SK-N-SH (cell line): ENCODE measurements at regions not wholly inside any gene's neighbourhood (a gene's known extent, or its start where the extent isn't known, plus 50 kb on each side); places are given as distances from the start of the nearest gene placed in this dataset.

Experiments used
- CTCF ChIA-PET: fragments of 300-600, 350-600 bp; formaldehyde crosslinking; extraction: SDS; loops from one replicate; lab custom pipeline; 2021; lab: Yijun Ruan, JAX
- POLR2A ChIA-PET: fragments of 350-600 bp; sonication (Branson Sonifier 250); formaldehyde crosslinking; extraction: SDS; loops from one replicate; lab custom pipeline; 2020; ENCODE audit warnings: antibody characterized with exemption, inconsistent platforms; lab: Yijun Ruan, JAX
- DNase-seq: peaks from one replicate; pipeline ENCODE4 v3.0.0; 2012
- H2AFZ ChIP-seq: fragments of 200-600 bp; sonication (generic); 2 replicates; pipeline ENCODE4 v1.8.1; 2016; ENCODE audit warnings: antibody characterized with exemption, mild to moderate bottlenecking, low read depth
- H3F3A ChIP-seq: fragments of 200-600 bp; sonication (generic); replicated peaks from 2 replicates; pipeline ENCODE3; 2016; ENCODE audit warnings: antibody characterized with exemption, mild to moderate bottlenecking; ENCODE audit not compliant: insufficient read depth
- H3K27ac ChIP-seq, 2 experiments: fragments of 200-500 bp in 1 of 2; fragments of 200-600 bp in 1 of 2; sonication (Bioruptor generic) in 1 of 2; sonication (generic), shearing (Covaris generic) in 1 of 2; 2 replicates each; pipeline versions ENCODE4 v1.5.1 to v1.6.1; 2014 to 2016; ENCODE audit warnings: low read depth in 2 of 2, inconsistent platforms in 1 of 2, low read length in 1 of 2, mild to moderate bottlenecking in 1 of 2, mixed read lengths in 1 of 2
- H3K27me3 ChIP-seq: fragments of 200-600 bp; sonication (generic), shearing (Covaris generic); 2 replicates; pipeline ENCODE4 v1.6.1; 2016; ENCODE audit warnings: mixed run types; ENCODE audit not compliant: insufficient read depth
- H3K36me3 ChIP-seq, 2 experiments: fragments of 200-500 bp in 1 of 2; fragments of 200-600 bp in 1 of 2; sonication (Bioruptor generic) in 1 of 2; sonication (generic) in 1 of 2; replicated peaks in 1 of 2; 2 replicates each; pipeline versions ENCODE3 to v1.5.1; 2014 to 2016; ENCODE audit warnings: low read length in 1 of 2, mild to moderate bottlenecking in 1 of 2; ENCODE audit not compliant: insufficient read depth in 2 of 2, control insufficient read depth in 1 of 2
- H3K4me1 ChIP-seq, 2 experiments: fragments of 200-500 bp in 1 of 2; fragments of 200-600 bp in 1 of 2; sonication (Bioruptor generic) in 1 of 2; sonication (generic), shearing (Covaris generic) in 1 of 2; 2 replicates each; pipeline versions ENCODE4 v1.5.1 to v1.6.1; 2014 to 2016; ENCODE audit warnings: low read depth in 1 of 2, low read length in 1 of 2, mixed run types in 1 of 2; ENCODE audit not compliant: insufficient read depth in 2 of 2, control insufficient read depth in 1 of 2
- H3K4me2 ChIP-seq: fragments of 200-600 bp; sonication (generic), shearing (Covaris generic); 2 replicates; pipeline ENCODE4 v1.6.1; 2017; ENCODE audit warnings: mixed run types
- H3K4me3 ChIP-seq, 2 experiments: fragments of 200-500 bp in 1 of 2; fragments of 200-600 bp in 1 of 2; sonication (Bioruptor generic) in 1 of 2; sonication (generic), shearing (Covaris generic) in 1 of 2; 2 replicates each; pipeline versions ENCODE4 v1.5.1 to v1.8.1; 2014 to 2016; ENCODE audit warnings: low read depth in 2 of 2, inconsistent platforms in 1 of 2, low read length in 1 of 2, mild to moderate bottlenecking in 1 of 2, mixed read lengths in 1 of 2, moderate library complexity in 1 of 2
- H3K79me2 ChIP-seq: fragments of 200-600 bp; sonication (generic); 2 replicates; pipeline ENCODE4 v1.8.1; 2017; ENCODE audit warnings: mild to moderate bottlenecking; ENCODE audit not compliant: insufficient read depth
- H3K9ac ChIP-seq: fragments of 200-600 bp; sonication (generic); 2 replicates; pipeline ENCODE4 v1.6.1; 2017; ENCODE audit warnings: mixed run types
- H3K9me2 ChIP-seq: fragments of 200-600 bp; sonication (generic); 2 replicates; pipeline ENCODE4 v1.6.1; 2017; ENCODE audit warnings: mixed run types
- H3K9me3 ChIP-seq: fragments of 200-600 bp; sonication (generic); 2 replicates; pipeline ENCODE4 v1.6.1; 2017; ENCODE audit warnings: mixed run types, mild to moderate bottlenecking, moderate library complexity
- H4K20me1 ChIP-seq: fragments of 200-600 bp; sonication (generic); 2 replicates; pipeline ENCODE4 v1.6.1; 2017; ENCODE audit warnings: mild to moderate bottlenecking, mixed run types; ENCODE audit not compliant: insufficient read depth
- ELF1 ChIP-seq: IDR thresholded peaks from 2 replicates; pipeline ENCODE4 v1.4.0; 2012
- EP300 ChIP-seq, 2 experiments: IDR thresholded peaks; 2 replicates each; pipeline versions ENCODE4 v1.4.0 to v1.6.1; 2012; ENCODE audit warnings: borderline replicate concordance in 1 of 2, low read depth in 1 of 2, low read length in 1 of 2
- EZH2phosphoT487 ChIP-seq: fragments of 200-600 bp; sonication (generic); IDR thresholded peaks from 2 replicates; pipeline ENCODE4 v1.6.1; 2017; ENCODE audit warnings: low read depth, mixed run types, mild to moderate bottlenecking, antibody characterized with exemption, moderate library complexity, borderline replicate concordance
- FOXM1 ChIP-seq: IDR thresholded peaks from 2 replicates; pipeline ENCODE4 v1.4.0; 2012; ENCODE audit warnings: low read depth, mild to moderate bottlenecking
- GATA2 ChIP-seq: sonication (generic); formaldehyde crosslinking; IDR thresholded peaks from 2 replicates; pipeline ENCODE4 v1.5.0; 2020; ENCODE audit warnings: mild to moderate bottlenecking, missing genetic modification reagents
- MEF2A ChIP-seq: IDR thresholded peaks from 2 replicates; pipeline ENCODE4 v1.4.0; 2012; ENCODE audit warnings: low read depth, borderline replicate concordance
- NFIC ChIP-seq: IDR thresholded peaks from 2 replicates; pipeline ENCODE4 v1.4.0; 2012; ENCODE audit warnings: borderline replicate concordance
- NRF1 ChIP-seq: IDR thresholded peaks from 2 replicates; pipeline ENCODE4 v1.6.1; 2012; ENCODE audit warnings: low read depth, mild to moderate bottlenecking, low read length
- POLR2AphosphoS5 ChIP-seq: IDR thresholded peaks from 2 replicates; pipeline ENCODE4 v1.6.1; 2012; ENCODE audit warnings: low read depth, low read length
- REST ChIP-seq: IDR thresholded peaks from 2 replicates; pipeline ENCODE4 v1.6.1; 2012; ENCODE audit warnings: mild to moderate bottlenecking, low read depth, low read length, moderate library complexity
- RFX5 ChIP-seq: IDR thresholded peaks from 2 replicates; pipeline ENCODE4 v1.6.1; 2012; ENCODE audit warnings: mild to moderate bottlenecking, improper control_type of control experiment, low read length
- RXRA ChIP-seq: IDR thresholded peaks from 2 replicates; pipeline ENCODE4 v1.4.0; 2012; ENCODE audit warnings: low read depth, mild to moderate bottlenecking, borderline replicate concordance
- TCF12 ChIP-seq: IDR thresholded peaks from 2 replicates; pipeline ENCODE4 v1.4.0; 2012
- USF1 ChIP-seq: IDR thresholded peaks from 2 replicates; pipeline ENCODE4 v1.4.0; 2012; ENCODE audit warnings: low read depth, borderline replicate concordance
- WGBS: methylation state at CpG from one replicate; pipeline ENCODE4 v1.1.6; 2017; ENCODE audit warnings: low lambda C conversion rate; 5-methylcytosine and 5-hydroxymethylcytosine counted together

GRCh38 chrX:98057176-98057575 is 1173.5 kb downstream of the RPA4 start:
- no peaks in the 10 kb centered on the region for H4K20me1 ChIP-seq
- no peaks in the 10 kb centered on the region for H3K27me3 ChIP-seq
- POLR2A ChIA-PET, result no interaction called here
- H3K9me3 ChIP-seq, result no peaks in the 10 kb centered on the region
- H3K9ac ChIP-seq, result no peak overlapping the region
- no peaks in the 10 kb centered on the region for H3K9me2 ChIP-seq
- no peak overlapping the region for H3K4me3 ChIP-seq
- WGBS, result 6% methylated on average over 3 of the region's 3 CpGs
- H3K27ac ChIP-seq, result no peak overlapping the region
- CTCF ChIA-PET, result no interaction called here
- H3K79me2 ChIP-seq, result no peaks in the 10 kb centered on the region
- TF ChIP-seq GATA2 (no peak), EZH2phosphoT487 (no peak), FOXM1 (no peak), EP300 (IDR thresholded peaks at IDR 0.05; ENCODE audit: borderline replicate concordance in 1 of 2, low read depth in 1 of 2, low read length in 1 of 2) (no peak), RFX5 (no peak), USF1 (no peak), NFIC (no peak), ELF1 (no peak), MEF2A (no peak), REST (no peak), TCF12 (no peak), POLR2AphosphoS5 (no peak), RXRA (no peak)
- TF ChIP-seq, all 33 proteins: peak for 0
- no peaks in the 10 kb centered on the region for H3K4me1 ChIP-seq
- no peaks in the 10 kb centered on the region for H3K36me3 ChIP-seq
- H2AFZ ChIP-seq, result no peak overlapping the region
- DNase-seq, result no peak
- no peak overlapping the region for H3K4me2 ChIP-seq
- H3F3A ChIP-seq, result no peaks in the 10 kb centered on the region

GRCh38 chrX:98065151-98065550 is 1181.4 kb downstream of the RPA4 start:
- no peak overlapping the region for H3K9ac ChIP-seq
- H3K27ac ChIP-seq, result no peak overlapping the region
- no peaks in the 10 kb centered on the region for H4K20me1 ChIP-seq
- H3K79me2 ChIP-seq, result no peaks in the 10 kb centered on the region
- H3K27me3 ChIP-seq, result no peaks in the 10 kb centered on the region
- ChIA-PET POLR2A (no interaction called here), CTCF (no interaction called here)
- WGBS, result 13% methylated on average over 2 of the region's 2 CpGs
- H3K9me3 ChIP-seq, result no peaks in the 10 kb centered on the region
- H3K4me3 ChIP-seq, result no peak overlapping the region
- no peaks in the 10 kb centered on the region for H3F3A ChIP-seq
- no peaks in the 10 kb centered on the region for H3K36me3 ChIP-seq
- H3K9me2 ChIP-seq, result no peaks in the 10 kb centered on the region
- H3K4me1 ChIP-seq, result no peaks in the 10 kb centered on the region
- TF ChIP-seq NRF1 (no peak), NFIC (no peak)
- no peak overlapping the region for H3K4me2 ChIP-seq
- no peak for DNase-seq
- H2AFZ ChIP-seq, result no peak overlapping the region
